ENCODE measurements at regions not wholly inside any gene's neighbourhood (a gene's known extent, or its start where the extent isn't known, plus 50 kb on each side); places are given as distances from the start of the nearest gene placed in this dataset.

- DNase-seq (ENCODE audit: extremely low spot score, unreplicated experiment): no peak
- H3K27ac Mint-ChIP-seq: no peak overlapping the region
- no peaks in the 10 kb centered on the region for H3K36me3 Mint-ChIP-seq
- H3K4me1 Mint-ChIP-seq (ENCODE audit: unreplicated experiment): no peaks in the 10 kb centered on the region
- no peak for TF ChIP-seq CTCF (conservative IDR thresholded peaks at IDR 0.05)
- H3K4me3 Mint-ChIP-seq: no peak overlapping the region
- H3K9me3 Mint-ChIP-seq: no peaks in the 10 kb centered on the region
- peaks cover 21% of the 10 kb centered on the region for H3K27me3 Mint-ChIP-seq
Observed at GRCh38 chr20:20953738-20954618, 152.2 kb downstream of the LINC00237 start.

GRCh38 chr20:20950620-20951019 lies 155.5 kb downstream of the LINC00237 start:
- Mint-ChIP-seq H3K4me3 (no peak overlapping the region), H3K36me3 (no peaks in the 10 kb centered on the region), H3K27me3 (peaks cover 17% of the 10 kb centered on the region), H3K4me1 (ENCODE audit: unreplicated experiment) (no peaks in the 10 kb centered on the region), H3K9me3 (no peaks in the 10 kb centered on the region), H3K27ac (no peak overlapping the region)
- no peak for DNase-seq (ENCODE audit: extremely low spot score, unreplicated experiment)
- no peak for TF ChIP-seq CTCF (conservative IDR thresholded peaks at IDR 0.05)

- DNase-seq (ENCODE audit: extremely low spot score, unreplicated experiment): no peak
- no peaks in the 10 kb centered on the region for H3K4me1 Mint-ChIP-seq (ENCODE audit: unreplicated experiment)
- H3K9me3 Mint-ChIP-seq: no peaks in the 10 kb centered on the region
- no peak for TF ChIP-seq CTCF (conservative IDR thresholded peaks at IDR 0.05)
- no peak overlapping the region for H3K4me3 Mint-ChIP-seq
- peaks cover 3% of the 10 kb centered on the region for H3K27me3 Mint-ChIP-seq
- no peaks in the 10 kb centered on the region for H3K36me3 Mint-ChIP-seq
- no peak overlapping the region for H3K27ac Mint-ChIP-seq
Observed at GRCh38 chr20:20946122-20946759, 159.9 kb downstream of the LINC00237 start.

GRCh38 chr20:20941468-20941889 lies 164.7 kb downstream of the LINC00237 start:
- H3K27me3 Mint-ChIP-seq: peaks cover 3% of the 10 kb centered on the region
- H3K4me3 Mint-ChIP-seq: no peak overlapping the region
- H3K36me3 Mint-ChIP-seq: no peaks in the 10 kb centered on the region
- no peak for DNase-seq (ENCODE audit: extremely low spot score, unreplicated experiment)
- TF ChIP-seq CTCF (conservative IDR thresholded peaks at IDR 0.05): no peak
- H3K4me1 Mint-ChIP-seq (ENCODE audit: unreplicated experiment): no peaks in the 10 kb centered on the region
- H3K9me3 Mint-ChIP-seq: no peaks in the 10 kb centered on the region
- no peak overlapping the region for H3K27ac Mint-ChIP-seq

- Mint-ChIP-seq H3K27ac (no peak overlapping the region), H3K36me3 (no peaks in the 10 kb centered on the region), H3K9me3 (no peaks in the 10 kb centered on the region), H3K27me3 (peaks cover 3% of the 10 kb centered on the region), H3K4me1 (ENCODE audit: unreplicated experiment) (no peaks in the 10 kb centered on the region), H3K4me3 (no peak overlapping the region)
- no peak for TF ChIP-seq CTCF (conservative IDR thresholded peaks at IDR 0.05)
- DNase-seq (ENCODE audit: extremely low spot score, unreplicated experiment): no peak
Observed at GRCh38 chr20:20939006-20939405, 167.2 kb downstream of the LINC00237 start.
